Activated T-helper 9 cell treated with anti-CD3 and anti-CD28 coated beads, Interleukin-2, amount 50 U/mL, for 16 hours (primary cell): ENCODE measurements at regions not wholly inside any gene's neighbourhood (a gene's known extent, or its start where the extent isn't known, plus 50 kb on each side); places are given as distances from the start of the nearest gene placed in this dataset.
A peak's percentile ranks its signal among the peaks of the same experiment; 100 is the strongest.
"Not testable (repeated sequence)": the region's sequence is repeated elsewhere in the genome, so short reads cannot be mapped to it uniquely, and the experiment has no call there.

Source experiments
- DNase-seq: peaks from one replicate; pipeline ENCODE4 v3.0.0-alpha.2; 2020; ENCODE audit warnings: low read depth

- DNase-seq: no peak
Observed at GRCh38 chr1:184820218-184820750, 65.6 kb upstream of the EDEM3 start.

- no peak for DNase-seq
Observed at GRCh38 chr1:184818646-184819045, 64.0 kb upstream of the EDEM3 start.

DNA sequence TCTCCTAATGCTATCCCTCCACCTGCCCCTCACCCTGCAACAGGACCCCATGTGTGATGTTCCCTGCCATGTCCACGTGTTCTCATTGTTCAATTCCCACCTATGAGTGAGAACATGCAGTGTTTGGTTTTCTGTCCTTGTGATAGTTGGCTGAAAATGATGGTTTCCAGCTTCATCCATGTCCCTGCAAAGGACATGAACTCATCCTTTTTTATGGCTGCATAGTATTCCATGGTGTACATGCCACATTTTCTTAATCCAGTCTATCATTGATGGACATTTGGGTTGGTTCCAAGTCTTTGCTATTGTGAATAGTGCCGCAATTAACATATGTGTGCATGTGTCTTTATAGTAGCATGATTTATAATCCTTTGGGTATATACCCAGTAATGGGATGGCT lies 62.3 kb upstream of the EDEM3 start:
- not testable (repeated sequence) for DNase-seq

GRCh38 chr1:184813528-184814089 lies 59.0 kb upstream of the EDEM3 start:
- no peak for DNase-seq

DNA sequence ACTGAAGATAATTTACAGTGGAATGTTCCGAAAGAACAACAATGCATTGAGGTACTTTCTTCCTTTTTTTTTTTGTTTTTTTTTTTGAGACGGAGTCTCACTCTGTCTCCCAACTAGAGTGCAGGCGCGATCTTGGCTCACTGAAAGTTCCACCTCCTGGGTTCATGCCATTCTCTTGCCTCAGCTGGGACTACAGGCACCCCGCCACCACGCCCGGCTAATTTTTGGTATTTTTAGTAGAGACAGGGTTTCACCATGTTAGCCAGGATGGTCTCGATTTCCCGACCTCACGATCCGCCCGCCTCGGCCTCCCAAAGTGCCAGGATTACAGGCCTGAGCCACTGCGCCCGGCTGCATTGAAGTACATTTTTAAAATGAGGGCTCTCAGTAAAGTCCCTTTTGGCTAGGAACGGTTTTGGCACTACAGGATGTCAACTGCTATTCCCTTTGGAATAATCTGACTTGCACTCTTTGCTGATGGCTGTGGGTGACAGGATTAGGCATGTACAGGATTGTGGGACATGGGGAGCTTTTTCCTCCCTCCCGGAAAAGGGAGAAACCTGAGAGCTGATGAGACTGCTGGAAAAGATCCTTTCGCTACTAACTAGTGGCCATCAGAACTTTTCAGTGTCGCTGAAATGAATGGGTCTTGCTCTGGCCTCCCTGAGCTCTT lies 56.9 kb upstream of the EDEM3 start:
- no peak for DNase-seq

- DNase-seq: no peak
Observed at GRCh38 chr1:184810735-184811343, 56.2 kb upstream of the EDEM3 start.

GRCh38 chr1:184806296-184806721 lies 51.7 kb upstream of the EDEM3 start:
- no peak for DNase-seq

GRCh38 chr1:184805667-184806295 lies 51.1 kb upstream of the EDEM3 start:
- DNase-seq: peak; percentile 71
